ENCODE measurements at regions not wholly inside any gene's neighbourhood (a gene's known extent, or its start where the extent isn't known, plus 50 kb on each side); places are given as distances from the start of the nearest gene placed in this dataset.

DNA sequence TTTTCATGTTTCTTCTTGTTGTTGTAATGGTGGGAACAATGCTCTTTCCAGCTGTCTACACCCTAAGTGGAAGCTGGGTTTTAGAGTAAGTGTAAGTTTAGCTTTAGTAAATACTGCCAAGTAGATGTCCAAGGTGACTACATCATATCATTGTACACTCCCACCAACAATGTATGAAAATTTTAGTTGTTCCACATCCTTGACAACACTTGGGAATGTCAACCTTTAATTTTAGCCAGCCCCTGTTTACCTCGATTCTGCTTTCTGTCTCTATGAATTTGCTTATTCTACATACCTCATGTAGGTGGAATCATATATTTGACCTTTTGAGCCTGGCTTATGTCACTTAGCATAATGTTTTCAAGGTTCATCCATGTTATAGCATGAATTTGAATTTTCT is 93.0 kb downstream of the MTPAP start:
- DNase-seq, result no peak

DNA sequence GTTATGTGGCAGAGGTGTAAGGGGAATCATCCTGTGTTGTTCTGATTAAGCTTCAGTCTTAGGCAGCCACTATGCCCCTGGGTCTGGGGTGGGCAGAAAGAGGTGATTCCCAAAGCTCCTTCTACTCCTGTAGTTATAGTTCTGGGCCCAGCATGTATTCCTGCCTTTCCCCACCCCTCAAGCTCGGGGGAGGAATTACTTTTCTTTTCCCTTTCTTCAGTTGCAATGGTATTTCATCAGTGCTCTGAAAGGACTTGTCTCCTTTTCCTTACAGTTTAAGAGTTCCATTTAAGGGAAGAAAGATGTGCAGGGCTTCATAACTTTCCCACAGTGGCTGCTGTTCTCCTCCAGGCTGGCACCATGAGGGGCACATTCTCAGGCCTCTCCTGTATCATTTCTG is 94.2 kb downstream of the MTPAP start:
- no peak for DNase-seq

DNA sequence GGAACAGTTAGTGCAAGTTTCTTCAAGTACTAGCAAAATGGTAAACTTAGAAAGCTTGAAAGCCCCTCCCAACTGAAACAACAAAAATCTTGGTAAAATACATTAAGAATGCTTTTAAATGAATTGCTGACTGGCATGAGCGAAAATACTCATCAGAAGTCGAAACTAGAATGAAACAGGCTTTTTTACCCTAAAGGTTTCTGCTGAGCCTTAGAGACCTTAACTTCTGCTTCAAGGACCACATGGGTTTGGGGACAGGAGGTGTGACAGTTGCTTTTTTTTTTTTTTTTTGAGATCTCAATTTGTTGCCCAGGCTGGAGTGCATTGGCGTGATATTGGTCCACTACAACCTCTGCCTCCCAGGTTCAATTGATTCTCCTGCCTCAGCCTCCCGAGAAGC is 100.3 kb downstream of the MTPAP start:
- no peak for DNase-seq

DNA sequence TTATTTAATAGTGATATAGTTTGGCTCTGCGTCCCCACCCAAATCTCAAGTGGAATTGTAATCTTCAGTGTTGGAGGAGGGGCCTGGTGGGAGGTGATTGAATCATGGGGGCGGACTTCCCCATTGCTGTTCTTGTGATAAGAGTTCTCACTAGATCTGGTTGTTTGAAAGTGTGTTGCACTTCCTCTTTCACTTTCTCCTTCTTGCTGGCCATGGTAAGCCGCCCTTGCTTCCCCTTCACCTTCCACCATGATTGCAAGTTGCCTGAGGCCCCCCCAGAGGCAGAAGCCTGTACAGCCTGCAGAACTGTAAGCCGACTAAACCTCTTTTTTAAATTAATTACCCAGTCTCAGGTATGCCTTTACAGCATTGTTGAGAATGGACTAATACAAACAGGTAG is 101.4 kb downstream of the MTPAP start:
- no peak for DNase-seq

- no peak for DNase-seq
Measured at GRCh38 chr10:30241422-30242110, 107.5 kb downstream of the MTPAP start.

DNA sequence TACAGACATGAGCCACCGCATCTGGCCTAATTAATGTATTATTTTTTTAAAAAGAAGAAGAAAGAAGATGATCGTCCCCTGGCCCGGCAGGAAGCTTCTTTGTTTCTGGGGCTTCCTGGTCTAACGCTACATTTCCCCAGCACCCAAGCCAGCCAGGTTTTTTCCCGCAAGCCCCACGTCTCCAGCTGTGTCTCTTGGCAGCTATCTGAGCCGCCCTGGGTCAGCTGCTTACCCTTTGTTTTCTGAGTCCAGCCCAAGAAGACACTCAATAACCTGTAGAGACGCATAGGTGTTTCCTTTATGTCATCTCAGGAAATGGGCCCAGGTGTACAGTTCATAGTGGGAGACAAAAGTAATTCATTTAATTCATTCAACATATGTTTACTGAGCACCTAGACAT is 110.2 kb downstream of the MTPAP start:
- no peak for DNase-seq

GRCh38 chr10:30233186-30233959 is 115.7 kb downstream of the MTPAP start:
- no peak for DNase-seq

GRCh38 chr10:30231709-30232108 is 117.4 kb downstream of the MTPAP start:
- DNase-seq, result no peak

GRCh38 chr10:30231071-30231652 is 117.9 kb downstream of the MTPAP start:
- peak; percentile 5 for DNase-seq

GRCh38 chr10:30229536-30229935 is 119.5 kb downstream of the MTPAP start:
- DNase-seq, result no peak

DNA sequence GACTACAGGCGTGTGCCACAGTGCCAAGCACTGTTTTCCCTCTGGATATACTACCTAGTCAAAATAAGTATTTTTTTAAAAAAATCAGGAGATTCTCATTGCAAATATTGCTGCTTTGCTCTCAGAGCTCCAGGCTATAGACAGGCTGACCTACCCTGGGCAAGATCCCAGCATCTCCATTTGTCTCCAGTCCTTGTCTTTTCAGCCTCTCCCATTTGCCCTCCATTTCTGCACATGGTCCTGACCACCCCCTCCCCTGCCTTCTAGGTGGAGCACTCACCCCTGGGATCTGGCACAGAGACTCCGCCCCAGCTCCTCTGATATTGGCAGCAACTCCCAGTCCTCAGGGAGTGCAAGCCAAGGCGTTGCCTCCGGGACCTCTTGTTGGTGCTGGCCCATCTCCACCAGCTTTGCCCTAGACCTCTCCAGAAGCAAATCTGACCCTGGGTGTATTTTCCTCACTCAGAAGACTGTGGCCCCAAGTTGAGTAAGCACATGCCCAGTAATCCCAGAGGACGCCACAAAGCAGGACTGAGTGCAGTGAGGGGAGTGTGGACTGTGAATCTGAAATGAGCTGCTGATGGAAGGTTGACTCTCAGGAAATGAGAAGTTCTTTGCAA is 120.6 kb downstream of the MTPAP start:
- DNase-seq, result no peak

DNA sequence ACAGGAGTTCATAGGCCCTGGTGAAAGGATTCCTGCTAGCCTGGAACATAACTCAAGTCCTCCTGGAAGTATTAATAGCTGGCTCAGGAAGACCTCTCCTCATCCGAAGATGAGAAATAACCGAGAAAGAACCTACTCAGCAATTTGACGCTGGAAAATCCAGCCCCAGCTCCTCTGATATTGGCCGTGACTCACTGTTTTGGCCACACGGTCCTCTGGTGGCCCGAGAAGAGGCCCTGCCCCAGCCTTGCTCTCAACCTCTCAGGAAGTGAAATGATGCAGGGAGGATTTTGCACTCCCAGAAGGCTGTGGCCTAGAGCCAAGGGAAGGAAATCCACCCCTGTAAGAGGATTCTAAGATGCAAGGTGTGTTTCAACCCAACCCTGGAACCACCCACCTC is 121.6 kb downstream of the MTPAP start:
- DNase-seq, result no peak

DNA sequence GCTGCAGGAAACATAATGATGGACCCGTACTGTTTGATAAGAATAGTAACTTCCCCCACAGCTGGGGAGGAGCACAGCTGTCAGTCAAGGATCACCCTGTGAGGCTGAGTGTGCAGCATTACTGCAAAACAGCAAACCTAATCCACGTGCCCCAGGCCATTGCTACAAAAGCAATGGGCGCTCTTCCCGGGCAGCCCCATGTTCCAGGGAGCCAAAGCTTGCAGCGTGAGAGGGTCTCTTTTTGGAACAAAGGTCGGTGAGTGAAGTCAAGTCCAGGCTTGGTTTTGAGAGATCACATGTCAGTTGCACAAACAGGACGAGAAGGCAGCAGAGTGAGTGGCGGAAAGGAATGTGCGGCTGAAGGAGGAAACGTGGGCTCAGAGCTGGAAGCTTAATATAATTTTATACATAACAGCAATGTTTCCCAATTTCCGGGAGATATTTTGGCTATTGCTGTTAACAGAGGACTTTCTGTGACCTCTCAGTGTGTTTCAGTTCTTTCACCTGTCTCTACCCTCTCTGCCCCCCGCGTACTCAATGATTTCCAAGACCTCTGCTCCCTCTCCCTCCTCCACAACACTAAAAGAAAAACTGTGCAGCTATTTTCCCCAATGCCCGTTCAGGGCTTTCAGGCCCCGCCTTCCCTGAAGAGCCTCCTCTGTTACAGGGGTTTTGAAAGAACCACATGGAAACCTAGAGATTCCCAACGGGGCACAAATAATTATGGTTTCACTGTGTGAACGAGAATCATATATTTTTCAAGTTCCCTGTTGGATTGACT is 128.9 kb downstream of the MTPAP start:
- DNase-seq, result no peak

DNA sequence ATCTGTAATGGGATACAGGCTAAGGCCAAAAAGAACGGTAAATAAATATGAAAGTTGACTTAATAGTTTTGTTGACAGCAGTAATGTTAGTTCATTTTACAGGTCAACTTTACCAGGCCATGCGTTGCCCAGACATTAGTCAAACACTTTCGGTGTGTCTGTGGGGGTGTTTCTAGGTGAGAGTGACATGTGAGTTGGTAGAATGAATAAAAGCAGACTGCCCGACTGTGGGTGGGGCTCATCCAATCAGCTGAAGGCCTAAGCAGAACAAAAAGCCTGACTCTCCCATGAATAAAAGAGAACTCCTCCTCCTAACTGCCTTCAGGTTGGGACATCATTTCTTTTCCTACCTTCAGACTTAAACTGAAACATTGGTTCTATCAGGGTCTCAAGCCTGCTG is 132.3 kb downstream of the MTPAP start:
- no peak for DNase-seq

- no peak for DNase-seq
Measured at GRCh38 chr10:30215623-30216022, 133.5 kb downstream of the MTPAP start.

- DNase-seq, result no peak
Measured at GRCh38 chr10:30215141-30215540, 133.9 kb downstream of the MTPAP start.

GRCh38 chr10:30210296-30210695 is 138.8 kb downstream of the MTPAP start:
- no peak for DNase-seq

GRCh38 chr10:30208330-30208729 is 140.7 kb downstream of the MTPAP start:
- DNase-seq, result no peak

GRCh38 chr10:30207485-30208052 is 141.5 kb downstream of the MTPAP start:
- DNase-seq, result no peak

DNA sequence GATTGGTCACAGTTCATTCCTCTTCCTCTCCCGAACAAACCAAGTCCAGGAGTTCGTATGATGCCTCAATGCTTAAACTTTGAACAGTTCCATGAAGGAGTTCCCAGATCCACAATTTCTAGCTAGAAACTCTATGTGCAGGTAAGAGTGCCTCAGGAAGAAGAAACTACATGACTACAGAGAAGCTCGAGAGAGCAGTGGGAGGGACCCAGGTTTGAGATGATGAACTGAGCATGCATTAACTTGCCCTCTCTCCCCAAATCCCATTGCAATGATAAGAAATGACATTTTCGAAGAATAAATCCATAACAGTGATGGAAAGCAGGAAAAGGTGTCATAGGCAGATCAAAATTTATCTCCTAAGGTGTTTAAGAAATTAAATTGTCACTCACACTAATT is 140.6 kb upstream of the JCAD start:
- DNase-seq, result no peak

DNA sequence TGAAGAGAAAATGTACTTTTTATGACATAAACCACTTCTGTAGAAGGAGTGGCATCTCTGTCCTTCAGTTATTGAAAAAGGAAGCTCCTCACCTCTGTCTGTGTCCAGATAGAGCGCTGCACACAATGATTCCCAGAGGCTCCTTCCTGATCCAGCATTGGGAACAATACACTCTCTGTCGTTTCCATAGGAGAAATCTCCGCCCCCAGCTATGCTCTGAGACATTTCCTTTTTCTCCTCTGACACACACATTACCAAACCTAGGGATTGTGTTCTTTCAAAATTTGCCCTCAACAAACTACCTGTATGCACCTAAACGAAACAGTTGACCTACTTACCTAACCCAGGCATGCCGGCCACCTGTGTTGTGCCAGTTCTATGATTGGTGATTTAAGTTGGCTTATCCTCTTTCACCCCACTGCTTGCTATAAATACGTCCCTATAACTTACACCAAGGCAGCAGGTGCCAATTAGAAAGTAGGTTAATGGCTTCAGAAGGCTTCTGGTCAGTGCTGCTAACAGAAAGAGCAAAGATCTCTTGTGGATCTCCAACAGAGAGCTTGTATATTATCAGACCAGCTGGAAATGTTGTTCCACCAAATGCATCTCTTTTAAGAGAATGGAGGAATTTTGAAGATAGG is 140.1 kb upstream of the JCAD start:
- no peak for DNase-seq

GRCh38 chr10:30197186-30197585 is 137.8 kb upstream of the JCAD start:
- no peak for DNase-seq

All from stimulated activated CD4-positive, alpha-beta T cell treated with anti-CD3 and anti-CD28 coated beads, Interleukin-15, amount 100 ng/mL, for 24 hours (primary cell).